Mesenchymal stem cell (in vitro differentiated cells and primary cell): ENCODE measurements at regions not wholly inside any gene's neighbourhood (a gene's known extent, or its start where the extent isn't known, plus 50 kb on each side); places are given as distances from the start of the nearest gene placed in this dataset.

Experiments used
- DNase-seq: peaks from one replicate; pipeline ENCODE4 v3.0.0-alpha.2; 2013
- H2AFZ ChIP-seq: one replicate; pipeline ENCODE4 v1.6.1; 2013; ENCODE audit warnings: low read depth, mild to moderate bottlenecking, control low read depth, inconsistent platforms, low read length, moderate library complexity
- H2AK5ac ChIP-seq: 2 replicates; pipeline ENCODE4 v1.6.1; 2013; ENCODE audit warnings: low read length, moderate library complexity, mild to moderate bottlenecking, inconsistent platforms; ENCODE audit not compliant: severe bottlenecking
- H2BK120ac ChIP-seq: one replicate; pipeline ENCODE4 v1.6.1; 2013; ENCODE audit warnings: low read depth, mild to moderate bottlenecking, inconsistent platforms, low read length, moderate library complexity
- H2BK12ac ChIP-seq, 2 experiments: one replicate each; pipeline ENCODE4 v1.6.1; 2013; ENCODE audit warnings: inconsistent platforms in 2 of 2, low read length in 2 of 2, mild to moderate bottlenecking in 2 of 2, moderate library complexity in 2 of 2, control low read depth in 1 of 2
- H2BK15ac ChIP-seq: one replicate; pipeline ENCODE4 v1.6.1; 2013; ENCODE audit warnings: mild to moderate bottlenecking, low read depth, inconsistent platforms; ENCODE audit not compliant: poor library complexity, severe bottlenecking
- H2BK5ac ChIP-seq: 2 replicates; pipeline ENCODE4 v1.6.1; 2013; ENCODE audit warnings: low read depth, mild to moderate bottlenecking, low read length, control low read depth, inconsistent platforms; ENCODE audit not compliant: poor library complexity, severe bottlenecking
- H3K14ac ChIP-seq, 2 experiments: one replicate each; pipeline ENCODE4 v1.6.1; 2013; ENCODE audit warnings: inconsistent platforms in 2 of 2, low read length in 2 of 2, control low read depth in 1 of 2, mild to moderate bottlenecking in 1 of 2, moderate library complexity in 1 of 2
- H3K18ac ChIP-seq, 2 experiments: one replicate each; pipeline ENCODE4 v1.6.1; 2013; ENCODE audit warnings: inconsistent platforms in 2 of 2, low read length in 2 of 2, control low read depth in 1 of 2, low read depth in 1 of 2, mild to moderate bottlenecking in 1 of 2
- H3K23ac ChIP-seq, 2 experiments: one replicate each; pipeline ENCODE4 v1.6.1; 2013; ENCODE audit warnings: inconsistent platforms in 2 of 2, low read length in 2 of 2, mild to moderate bottlenecking in 2 of 2, moderate library complexity in 2 of 2, control low read depth in 1 of 2
- H3K27ac ChIP-seq: 2 replicates; pipeline ENCODE4 v1.5.1; 2013; ENCODE audit warnings: mild to moderate bottlenecking, moderate library complexity, low read length, control low read depth, inconsistent platforms; ENCODE audit not compliant: poor library complexity, severe bottlenecking
- H3K27me3 ChIP-seq, 2 experiments: 2 replicates each; pipeline versions ENCODE4 v1.6.1 to v1.7.0; 2013; ENCODE audit warnings: low read length in 2 of 2, mild to moderate bottlenecking in 2 of 2, moderate library complexity in 2 of 2, control low read depth in 1 of 2, inconsistent platforms in 1 of 2; ENCODE audit not compliant: control insufficient read depth in 1 of 2, insufficient read depth in 1 of 2
- H3K36me3 ChIP-seq, 2 experiments: 2 replicates each; pipeline versions ENCODE4 v1.6.1 to v1.7.0; 2013; ENCODE audit warnings: low read length in 2 of 2, control low read depth in 1 of 2, inconsistent platforms in 1 of 2, low read depth in 1 of 2, mild to moderate bottlenecking in 1 of 2; ENCODE audit not compliant: insufficient read depth in 2 of 2, control insufficient read depth in 1 of 2
- H3K4ac ChIP-seq, 2 experiments: one replicate each; pipeline ENCODE4 v1.6.1; 2013; ENCODE audit warnings: inconsistent platforms in 2 of 2, low read length in 2 of 2, mild to moderate bottlenecking in 2 of 2, moderate library complexity in 2 of 2, control low read depth in 1 of 2, low read depth in 1 of 2
- H3K4me1 ChIP-seq: 2 replicates; pipeline ENCODE4 v1.6.1; 2013; ENCODE audit warnings: low read depth, low read length, control low read depth; ENCODE audit not compliant: control insufficient read depth, insufficient read depth
- H3K4me2 ChIP-seq: 2 replicates; pipeline ENCODE4 v1.6.1; 2013; ENCODE audit warnings: low read length, mild to moderate bottlenecking, inconsistent platforms; ENCODE audit not compliant: poor library complexity, severe bottlenecking
- H3K4me3 ChIP-seq, 2 experiments: 2 replicates each; pipeline versions ENCODE4 v1.5.1 to v1.7.0; 2013; ENCODE audit warnings: low read length in 2 of 2, mild to moderate bottlenecking in 2 of 2, control low read depth in 1 of 2, low read depth in 1 of 2; ENCODE audit not compliant: insufficient read depth in 1 of 2
- H3K79me1 ChIP-seq: replicated peaks from 2 replicates; pipeline ENCODE4 v1.6.1; 2013; ENCODE audit warnings: mild to moderate bottlenecking, control low read depth, low read length, inconsistent platforms; ENCODE audit not compliant: poor library complexity, severe bottlenecking
- H3K9ac ChIP-seq: 2 replicates; pipeline ENCODE4 v1.7.0; 2013; ENCODE audit warnings: mild to moderate bottlenecking, low read length, moderate library complexity
- H3K9me3 ChIP-seq: 2 replicates; pipeline ENCODE4 v1.7.0; 2013; ENCODE audit warnings: mild to moderate bottlenecking, low read length; ENCODE audit not compliant: control insufficient read depth
- H4K8ac ChIP-seq: one replicate; pipeline ENCODE4 v1.6.1; 2013; ENCODE audit warnings: inconsistent platforms, mild to moderate bottlenecking, low read length, moderate library complexity
- H4K91ac ChIP-seq: one replicate; pipeline ENCODE4 v1.6.1; 2013; ENCODE audit warnings: mild to moderate bottlenecking, low read length, inconsistent platforms
- WGBS: methylation state at CpG from one replicate; pipeline ENCODE4 v1.1.7; 2013; ENCODE audit warnings: mixed read lengths; 5-methylcytosine and 5-hydroxymethylcytosine counted together

DNA sequence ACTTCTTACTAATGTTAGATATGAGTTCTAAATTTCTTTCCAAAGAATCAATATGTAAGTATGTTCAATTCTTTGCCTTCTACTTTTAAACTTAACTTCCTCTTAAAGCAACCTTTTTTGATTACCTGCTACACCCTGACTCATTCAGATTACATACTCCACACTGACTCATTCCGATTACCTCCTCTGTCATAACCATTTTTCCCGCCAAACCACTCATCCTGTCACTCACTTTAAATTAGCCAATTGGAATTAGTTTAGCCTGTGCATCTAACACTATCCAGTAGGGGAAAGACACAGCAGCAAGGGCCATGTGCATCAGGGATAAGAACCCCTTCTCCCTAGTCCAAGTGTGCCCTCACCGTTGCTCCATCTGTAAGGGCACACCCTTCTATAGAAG lies 815.5 kb downstream of the BRINP3 start:
- Histone ChIP-seq H3K27me3 (no peaks in the 10 kb centered on the region), H3K9ac (no peak overlapping the region), H3K14ac (no peak overlapping the region), H3K79me1 (no peaks in the 10 kb centered on the region), H4K8ac (no peak overlapping the region), H3K4me1 (no peaks in the 10 kb centered on the region), H3K4me2 (no peak overlapping the region), H3K18ac (no peak overlapping the region), H4K91ac (no peak overlapping the region), H3K4me3 (no peak overlapping the region), H2BK15ac (no peak overlapping the region), H2BK120ac (no peak overlapping the region), H3K36me3 (no peaks in the 10 kb centered on the region), H2AFZ (no peak overlapping the region), H3K27ac (no peak overlapping the region), H2BK12ac (no peak overlapping the region), H3K23ac (no peak overlapping the region), H3K4ac (no peak overlapping the region), H2AK5ac (no peak overlapping the region), H2BK5ac (no peak overlapping the region), H3K9me3 (no peaks in the 10 kb centered on the region)
- DNase-seq: no peak
- 88% methylated on average over 3 of the region's 3 CpGs for WGBS

DNA sequence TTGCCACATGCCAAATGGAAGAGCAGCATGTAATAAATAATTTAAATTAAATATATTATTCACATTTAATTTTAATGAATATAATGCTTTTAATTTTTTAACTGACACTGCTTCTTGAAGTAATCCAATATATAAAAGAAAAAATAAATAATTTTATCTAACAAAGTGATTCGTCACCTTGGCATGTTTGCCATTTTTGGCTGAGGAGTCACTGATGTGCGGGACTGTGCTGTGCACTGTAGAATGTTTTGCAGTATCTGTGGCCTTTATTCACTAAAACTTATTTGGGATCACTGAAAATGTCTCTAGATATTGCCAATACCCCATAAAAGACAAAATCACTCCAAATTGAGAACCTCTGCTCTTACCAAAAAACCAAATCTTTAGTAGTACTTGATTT lies 807.8 kb downstream of the BRINP3 start:
- Histone ChIP-seq H4K91ac (no peak overlapping the region), H3K4ac (no peak overlapping the region), H3K27ac (no peak overlapping the region), H3K36me3 (no peaks in the 10 kb centered on the region), H3K9me3 (no peaks in the 10 kb centered on the region), H2AFZ (no peak overlapping the region), H3K23ac (no peak overlapping the region), H2BK120ac (no peak overlapping the region), H2AK5ac (no peak overlapping the region), H3K14ac (no peak overlapping the region), H2BK15ac (no peak overlapping the region), H2BK12ac (no peak overlapping the region), H4K8ac (no peak overlapping the region), H3K4me2 (no peak overlapping the region), H3K4me3 (no peak overlapping the region), H3K79me1 (no peaks in the 10 kb centered on the region), H3K9ac (no peak overlapping the region), H3K27me3 (no peaks in the 10 kb centered on the region), H2BK5ac (no peak overlapping the region), H3K4me1 (no peaks in the 10 kb centered on the region), H3K18ac (no peak overlapping the region)
- no peak for DNase-seq
- WGBS: 88% methylated on average over 1 of the region's 2 CpGs

DNA sequence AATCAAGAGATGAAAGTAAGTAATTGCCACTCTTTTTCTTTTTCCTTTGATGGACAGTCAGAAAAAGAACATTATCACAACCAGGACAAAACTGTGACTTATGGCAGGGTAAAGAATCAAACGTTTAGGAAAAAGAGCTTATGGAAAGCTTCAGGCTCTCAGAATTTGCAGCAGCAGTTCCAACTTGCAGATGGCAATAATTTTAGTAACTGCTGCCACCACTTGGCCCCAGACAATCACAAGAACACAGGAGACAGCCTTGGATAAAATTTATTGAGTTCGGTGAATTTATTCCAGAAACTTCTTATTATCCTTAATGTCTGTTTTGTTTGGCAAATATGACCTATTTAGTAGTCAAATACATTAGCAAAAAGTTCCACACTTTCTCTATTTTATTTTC lies 804.4 kb downstream of the BRINP3 start:
- Histone ChIP-seq H2AK5ac (no peak overlapping the region), H3K27ac (no peak overlapping the region), H3K36me3 (no peaks in the 10 kb centered on the region), H4K91ac (no peak overlapping the region), H2BK15ac (no peak overlapping the region), H2BK12ac (no peak overlapping the region), H2AFZ (no peak overlapping the region), H3K4me3 (no peak overlapping the region), H3K9ac (no peak overlapping the region), H2BK120ac (no peak overlapping the region), H3K4ac (no peak overlapping the region), H3K14ac (no peak overlapping the region), H3K18ac (no peak overlapping the region), H3K27me3 (no peaks in the 10 kb centered on the region), H3K79me1 (no peaks in the 10 kb centered on the region), H3K4me1 (no peaks in the 10 kb centered on the region), H4K8ac (no peak overlapping the region), H2BK5ac (no peak overlapping the region), H3K23ac (no peak overlapping the region), H3K4me2 (no peak overlapping the region), H3K9me3 (no peaks in the 10 kb centered on the region)
- no peak for DNase-seq
- 77% methylated on average over 1 of the region's 2 CpGs for WGBS

DNA sequence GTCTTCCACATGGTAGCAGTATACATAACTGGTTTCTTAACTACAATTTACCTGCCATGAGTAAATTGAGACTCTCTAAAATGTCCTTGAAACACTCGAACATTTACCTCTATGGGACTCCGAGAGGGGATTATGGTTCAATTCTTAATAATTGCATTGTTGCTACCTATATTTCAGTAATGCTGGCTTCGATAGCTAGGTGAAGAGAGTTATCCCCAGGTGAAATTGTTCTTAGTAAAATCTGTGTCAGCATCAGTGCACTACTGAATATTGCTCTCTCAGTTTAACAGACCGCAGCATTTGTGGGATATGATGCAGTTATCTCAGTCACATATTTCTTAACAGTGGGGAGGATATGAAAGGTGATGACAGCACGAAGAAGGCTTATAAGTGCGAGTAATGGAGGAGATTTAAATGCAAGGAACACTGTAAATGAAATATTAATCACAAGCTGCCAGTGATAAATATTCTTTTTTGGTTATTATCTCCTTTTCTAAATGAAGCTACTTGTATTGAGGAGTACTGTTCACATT lies 801.9 kb downstream of the BRINP3 start:
- no peaks in the 10 kb centered on the region for H3K36me3 ChIP-seq
- no peaks in the 10 kb centered on the region for H3K79me1 ChIP-seq
- no peak overlapping the region for H2BK12ac ChIP-seq
- H3K27me3 ChIP-seq: no peaks in the 10 kb centered on the region
- no peak overlapping the region for H2AFZ ChIP-seq
- no peak overlapping the region for H3K18ac ChIP-seq
- H2BK5ac ChIP-seq: no peak overlapping the region
- no peak overlapping the region for H2BK15ac ChIP-seq
- H3K23ac ChIP-seq: no peak overlapping the region
- no peak overlapping the region for H3K14ac ChIP-seq
- no peak overlapping the region for H3K4ac ChIP-seq
- no peak overlapping the region for H3K9ac ChIP-seq
- no peak overlapping the region for H3K27ac ChIP-seq
- WGBS: 83% methylated on average over 4 of the region's 6 CpGs
- no peak overlapping the region for H4K91ac ChIP-seq
- no peak overlapping the region for H2AK5ac ChIP-seq
- no peak overlapping the region for H2BK120ac ChIP-seq
- H3K9me3 ChIP-seq: no peaks in the 10 kb centered on the region
- H4K8ac ChIP-seq: no peak overlapping the region
- H3K4me1 ChIP-seq: no peaks in the 10 kb centered on the region
- H3K4me2 ChIP-seq: no peak overlapping the region
- no peak for DNase-seq
- H3K4me3 ChIP-seq: no peak overlapping the region
